K562 (cell line): ENCODE measurements at regions not wholly inside any gene's neighbourhood (a gene's known extent, or its start where the extent isn't known, plus 50 kb on each side); places are given as distances from the start of the nearest gene placed in this dataset.

Experiments
- ATAC-seq: fragments of 200-7000 bp; cut with Tn5 transposase; 3 replicates; pipeline ENCODE4 v1.9.1; 2020; ENCODE audit warnings: moderate library complexity
- BruUV-seq: library from RNA; stranded (reverse); fragments of 400-500 nt; replicated peaks from 2 replicates; lab custom pipeline; 2021; lab: Mats Ljungman, UMichigan
- CTCF ChIA-PET: fragments of 300-600 bp; formaldehyde crosslinking; extraction: SDS; loops from one replicate; lab custom pipeline; 2021; ENCODE audit warnings: low intra/inter-chr PET ratio; lab: Yijun Ruan, JAX
- POLR2A ChIA-PET: fragments of 300-600, 350-650 bp; sonication (Branson Sonifier 250); formaldehyde crosslinking; extraction: SDS; loops from one replicate; lab custom pipeline; 2021; ENCODE audit warnings: antibody characterized with exemption, inconsistent platforms; lab: Yijun Ruan, JAX
- DNase-seq, 4 experiments: peaks; one replicate each; pipeline versions ENCODE4 v3.0.0 to v3.0.0-alpha.2; 2011 to 2018; ENCODE audit warnings: low spot score in 3 of 4, mixed read lengths in 3 of 4; ENCODE audit errors: extremely low read depth in 1 of 4
- FAIRE-seq: peaks from 2 replicates; lab custom pipeline; 2011; peaks lifted over from hg19 to GRCh38; lab: Jason Lieb, UNC
- H2AFZ ChIP-seq: 2 replicates; pipeline ENCODE4 v1.6.0; 2011; ENCODE audit warnings: low read depth, low read length, control low read depth, inconsistent platforms
- H3K27ac ChIP-seq: fragments of 200-600 bp; 3 replicates; pipeline ENCODE4 v1.8.0; 2011; ENCODE audit warnings: low read depth, mild to moderate bottlenecking, control low read depth, inconsistent platforms, low read length, moderate library complexity, mixed read lengths; ENCODE audit errors: extremely low read depth
- H3K27me3 ChIP-seq, 2 experiments: fragments of 300-600 bp in 1 of 2; 2 replicates in 1 of 2; 3 replicates in 1 of 2; pipeline versions ENCODE4 v1.6.0 to v1.8.0; 2011; ENCODE audit warnings: inconsistent platforms in 2 of 2, low read length in 2 of 2, mild to moderate bottlenecking in 1 of 2, mixed read lengths in 1 of 2, moderate library complexity in 1 of 2; ENCODE audit not compliant: control insufficient read depth in 2 of 2, insufficient read depth in 2 of 2
- H3K36me3 ChIP-seq: fragments of 300-600 bp; 3 replicates; pipeline ENCODE4 v1.8.0; 2011; ENCODE audit warnings: mild to moderate bottlenecking, low read length, inconsistent platforms; ENCODE audit not compliant: control insufficient read depth, insufficient read depth
- H3K4me1 ChIP-seq, 2 experiments: fragments of 200-600 bp in 1 of 2; replicated peaks in 1 of 2; 2 replicates in 1 of 2; 3 replicates in 1 of 2; pipeline versions ENCODE4 v1.5.1 to v1.8.0; 2011; ENCODE audit warnings: inconsistent platforms in 2 of 2, low read length in 2 of 2, mild to moderate bottlenecking in 1 of 2, mixed read lengths in 1 of 2, moderate library complexity in 1 of 2; ENCODE audit not compliant: control insufficient read depth in 2 of 2, insufficient read depth in 2 of 2
- H3K4me2 ChIP-seq: 2 replicates; pipeline ENCODE4 v1.6.1; 2011; ENCODE audit warnings: low read length, control low read depth, inconsistent platforms, mixed read lengths; ENCODE audit not compliant: insufficient read depth
- H3K4me3 ChIP-seq: fragments of 200-600 bp; sonication (generic), shearing (Covaris generic); 2 replicates; pipeline ENCODE4 v1.5.1; 2016; ENCODE audit warnings: control low read depth, inconsistent platforms
- H3K79me2 ChIP-seq: fragments of 200-600 bp; 3 replicates; pipeline ENCODE4 v1.8.0; 2011; ENCODE audit warnings: low read length, inconsistent platforms; ENCODE audit not compliant: control insufficient read depth, insufficient read depth
- H3K9ac ChIP-seq, 2 experiments: 2 replicates each; pipeline versions ENCODE4 v1.6.0 to v1.6.1; 2011; ENCODE audit warnings: low read depth in 2 of 2, low read length in 2 of 2, control low read depth in 1 of 2, inconsistent platforms in 1 of 2, mild to moderate bottlenecking in 1 of 2, mixed read lengths in 1 of 2; ENCODE audit not compliant: insufficient read depth in 1 of 2
- H3K9me1 ChIP-seq: one replicate; pipeline ENCODE4 v1.6.0; 2011; ENCODE audit warnings: inconsistent platforms, mild to moderate bottlenecking, low read length, moderate library complexity; ENCODE audit not compliant: control insufficient read depth, insufficient read depth
- H3K9me3 ChIP-seq: replicated peaks from 2 replicates; pipeline ENCODE4 v1.5.1; 2011; ENCODE audit warnings: low read depth, low read length, inconsistent platforms; ENCODE audit not compliant: control insufficient read depth, insufficient read depth
- H4K20me1 ChIP-seq: replicated peaks from 2 replicates; pipeline ENCODE4 v1.6.1; 2011; ENCODE audit warnings: low read length, inconsistent platforms, mixed read lengths; ENCODE audit not compliant: control insufficient read depth, insufficient read depth
- ARID3A ChIP-seq: IDR thresholded peaks from 2 replicates; pipeline ENCODE4 v1.6.1; 2012; ENCODE audit warnings: low read depth, low read length, improper control_type of control experiment, borderline replicate concordance
- BRCA1 ChIP-seq, 2 experiments: fragments of 450-650 bp in 1 of 2; sonication (generic) in 1 of 2; formaldehyde crosslinking in 1 of 2; IDR thresholded peaks; 2 replicates each; pipeline versions ENCODE4 v1.5.0 to v1.6.1; 2017 to 2020; ENCODE audit warnings: mild to moderate bottlenecking in 1 of 2, missing genetic modification reagents in 1 of 2
- CREB3L1 ChIP-seq: fragments of 450-650 bp; IDR thresholded peaks from 2 replicates; pipeline ENCODE4 v1.6.1; 2014; ENCODE audit warnings: low read depth, mild to moderate bottlenecking, moderate library complexity, borderline replicate concordance
- CREB5 ChIP-seq: fragments of 250-450 bp; sonication (Bioruptor Pico); IDR thresholded peaks from 2 replicates; pipeline ENCODE4 v1.5.0; 2020; ENCODE audit warnings: mild to moderate bottlenecking
- CREBBP ChIP-seq: IDR thresholded peaks from one replicate; pipeline ENCODE4 v1.6.1; 2012; ENCODE audit warnings: low read depth, mild to moderate bottlenecking, control low read depth, inconsistent platforms, low read length
- EGR1 ChIP-seq: fragments of 450-650 bp; conservative IDR thresholded peaks from 2 replicates; pipeline ENCODE4 v1.6.1; 2017; ENCODE audit warnings: mild to moderate bottlenecking
- GABPB1 ChIP-seq: sonication (generic); formaldehyde crosslinking; IDR thresholded peaks from 2 replicates; pipeline ENCODE4 v1.8.0; 2022; ENCODE audit warnings: mild to moderate bottlenecking, missing genetic modification reagents
- HNRNPH1 ChIP-seq: fragments of 200-400 bp; formaldehyde crosslinking; optimal IDR thresholded peaks from 2 replicates; pipeline ENCODE3; 2017; ENCODE audit warnings: low read depth, mild to moderate bottlenecking, low read length, moderate library complexity
- ILF3 ChIP-seq: fragments of 450-650 bp; IDR thresholded peaks from 2 replicates; pipeline ENCODE4 v1.6.1; 2018; ENCODE audit warnings: antibody characterized with exemption, mild to moderate bottlenecking, moderate library complexity, borderline replicate concordance
- SP1 ChIP-seq: sonication (generic); formaldehyde crosslinking; IDR thresholded peaks from 2 replicates; pipeline ENCODE4 v1.8.1; 2022; ENCODE audit warnings: mild to moderate bottlenecking, missing genetic modification reagents
- STAT6 ChIP-seq: sonication (generic); formaldehyde crosslinking; IDR thresholded peaks from 2 replicates; pipeline ENCODE4 v1.8.1; 2023; ENCODE audit warnings: mild to moderate bottlenecking, missing genetic modification reagents
- TRIM24 ChIP-seq, 2 experiments: fragments of 450-650 bp; IDR thresholded peaks; 2 replicates each; pipeline ENCODE4 v1.6.1; 2016
- ZNF79 ChIP-seq: fragments of 250-450 bp; sonication (Bioruptor Pico); IDR thresholded peaks from 2 replicates; pipeline ENCODE4 v1.4.0; 2020; ENCODE audit warnings: low read depth, mild to moderate bottlenecking, moderate library complexity
- WGBS: fragments of 100-300 bp; shearing (Covaris generic); methylation state at CpG from one replicate; pipeline ENCODE4 v1.1.6; 2016; ENCODE audit warnings: low coverage, mixed read lengths; ENCODE audit not compliant: insufficient coverage; ENCODE audit errors: missing lambda C conversion rate; 5-methylcytosine and 5-hydroxymethylcytosine counted together
- in situ Hi-C: fragments of 300-500 bp; cut with MboI; formaldehyde crosslinking; loops from 4 replicates; pipeline ENCODE4 v1.15.0; 2018; ENCODE audit warnings: inconsistent platforms, mixed read lengths
- intact Hi-C: fragments of 100-400 bp; cut with micrococcal nuclease; formaldehyde crosslinking; loops from 2 replicates; pipeline ENCODE4 v1.14.2; 2022

GRCh38 chr1:4221107-4221506 lies 321.0 kb upstream of the C1orf174 start:
- ATAC-seq (no peak), FAIRE-seq (no peak), DNase-seq (no peak)
- Histone ChIP-seq H3K4me3 (no peak overlapping the region), H3K4me1 (no peaks in the 10 kb centered on the region), H3K4me2 (no peak overlapping the region), H4K20me1 (0 out of 2 replicates have a peak, but pooled peaks cover 2% of the 10 kb centered on the region), H3K27ac (no peak overlapping the region), H2AFZ (no peak overlapping the region), H3K36me3 (no peaks in the 10 kb centered on the region), H3K79me2 (no peaks in the 10 kb centered on the region), H3K9me3 (no peaks in the 10 kb centered on the region), H3K9ac (no peak overlapping the region), H3K27me3 (peaks cover 5 to 56% of the 10 kb centered on the region in 2 experiments; a peak in 3 of 5 replicates), H3K9me1 (no peaks in the 10 kb centered on the region)
- WGBS = 0% methylated on average over 4 of the region's 4 CpGs
- ChIA-PET POLR2A (no interaction called here), CTCF (no interaction called here)
- in situ Hi-C loops = no loop called here
- TF ChIP-seq CREBBP (no peak), ZNF79 (CRISPR knock-in tag) (no peak), CREB3L1 (no peak), BRCA1 (IDR thresholded peaks at IDR 0.05) (no peak), BRCA1 (CRISPR knock-in tag; IDR thresholded peaks at IDR 0.05) (no peak), ILF3 (no peak), TRIM24 (IDR thresholded peaks at IDR 0.05) (no peak), CREB5 (CRISPR knock-in tag) (no peak), GABPB1 (no peak), EGR1 (no peak), SP1 (CRISPR knock-in tag) (no peak), ARID3A (no peak), STAT6 (no peak), HNRNPH1 (no peak)
- intact Hi-C loops = no loop called here
- BruUV-seq = no TSS peak
